NB4 (cell line): ENCODE measurements at regions not wholly inside any gene's neighbourhood (a gene's known extent, or its start where the extent isn't known, plus 50 kb on each side); places are given as distances from the start of the nearest gene placed in this dataset.
"Not testable (repeated sequence)": the region's sequence is repeated elsewhere in the genome, so short reads cannot be mapped to it uniquely, and the experiment has no call there.

ENCODE experiments used
- DNase-seq: peaks from one replicate; pipeline ENCODE4 v3.0.0; 2010; ENCODE audit warnings: low read depth
- H3K4me3 ChIP-seq: one replicate; pipeline ENCODE4 v1.5.1; 2011; ENCODE audit warnings: mild to moderate bottlenecking, low read depth, low read length, moderate library complexity
- MYC ChIP-seq: IDR thresholded peaks from 2 replicates; pipeline ENCODE4 v1.6.1; 2011; ENCODE audit warnings: low read depth, low read length
- POLR2A ChIP-seq: IDR thresholded peaks from 2 replicates; pipeline ENCODE4 v1.6.1; 2011; ENCODE audit warnings: mild to moderate bottlenecking; ENCODE audit not compliant: insufficient read length; ENCODE audit errors: extremely low read depth
- TF ChIP-seq, protein P1 (sequence below): IDR thresholded peaks from one replicate; pipeline ENCODE4 v1.5.1; 2012; ENCODE audit warnings: low read depth, low read length
- TF ChIP-seq, protein P2 (sequence below): IDR thresholded peaks from 2 replicates; pipeline ENCODE4 v1.6.1; 2011; ENCODE audit warnings: low read depth, low read length

DNA sequence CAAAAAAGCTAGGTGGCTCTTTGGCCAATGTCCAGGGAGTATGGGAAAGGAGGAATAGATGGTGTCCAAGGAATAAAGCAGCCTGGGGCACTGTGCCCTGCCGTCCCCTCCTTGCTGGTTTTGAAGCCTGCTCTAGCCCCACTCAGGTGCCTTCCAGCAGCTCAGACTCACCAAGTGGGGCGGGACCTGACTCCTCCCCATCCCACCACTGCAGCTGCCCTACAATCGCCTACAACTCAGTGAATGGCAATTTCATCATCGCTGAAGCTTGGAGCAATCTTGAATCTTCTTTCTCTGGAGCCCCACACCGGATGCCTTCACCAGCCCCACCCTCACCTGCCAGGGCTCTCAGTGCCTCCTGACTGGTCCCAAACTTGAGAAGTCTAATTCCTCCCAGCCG lies 56.4 kb upstream of the NXT1 start:
- TF ChIP-seq, protein P1, sequence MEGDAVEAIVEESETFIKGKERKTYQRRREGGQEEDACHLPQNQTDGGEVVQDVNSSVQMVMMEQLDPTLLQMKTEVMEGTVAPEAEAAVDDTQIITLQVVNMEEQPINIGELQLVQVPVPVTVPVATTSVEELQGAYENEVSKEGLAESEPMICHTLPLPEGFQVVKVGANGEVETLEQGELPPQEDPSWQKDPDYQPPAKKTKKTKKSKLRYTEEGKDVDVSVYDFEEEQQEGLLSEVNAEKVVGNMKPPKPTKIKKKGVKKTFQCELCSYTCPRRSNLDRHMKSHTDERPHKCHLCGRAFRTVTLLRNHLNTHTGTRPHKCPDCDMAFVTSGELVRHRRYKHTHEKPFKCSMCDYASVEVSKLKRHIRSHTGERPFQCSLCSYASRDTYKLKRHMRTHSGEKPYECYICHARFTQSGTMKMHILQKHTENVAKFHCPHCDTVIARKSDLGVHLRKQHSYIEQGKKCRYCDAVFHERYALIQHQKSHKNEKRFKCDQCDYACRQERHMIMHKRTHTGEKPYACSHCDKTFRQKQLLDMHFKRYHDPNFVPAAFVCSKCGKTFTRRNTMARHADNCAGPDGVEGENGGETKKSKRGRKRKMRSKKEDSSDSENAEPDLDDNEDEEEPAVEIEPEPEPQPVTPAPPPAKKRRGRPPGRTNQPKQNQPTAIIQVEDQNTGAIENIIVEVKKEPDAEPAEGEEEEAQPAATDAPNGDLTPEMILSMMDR = no peak
- TF ChIP-seq MYC = no peak
- TF ChIP-seq, protein P2, sequence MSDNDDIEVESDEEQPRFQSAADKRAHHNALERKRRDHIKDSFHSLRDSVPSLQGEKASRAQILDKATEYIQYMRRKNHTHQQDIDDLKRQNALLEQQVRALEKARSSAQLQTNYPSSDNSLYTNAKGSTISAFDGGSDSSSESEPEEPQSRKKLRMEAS = no peak
- TF ChIP-seq POLR2A = no peak
- no peak overlapping the region for H3K4me3 ChIP-seq
- DNase-seq = no peak

DNA sequence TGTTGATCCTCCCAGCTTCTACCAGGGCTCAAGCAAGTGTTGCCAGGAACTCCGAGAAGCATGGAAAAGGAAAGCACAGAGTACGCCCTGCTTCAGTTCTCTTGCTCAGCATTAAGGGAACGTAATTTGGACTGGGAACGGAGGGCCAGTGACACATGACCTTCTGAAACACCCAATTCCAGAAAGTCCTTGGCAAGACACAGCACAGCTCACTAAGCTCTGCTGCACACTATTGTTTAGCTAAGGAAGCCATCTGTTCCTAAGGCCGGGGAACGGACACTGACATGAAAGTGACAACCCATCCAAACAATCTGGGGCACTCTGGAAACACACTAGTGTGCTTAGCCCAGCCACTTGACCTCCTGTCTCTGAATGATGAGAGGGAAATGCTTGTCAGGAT lies 56.9 kb upstream of the NXT1 start:
- no peak overlapping the region for H3K4me3 ChIP-seq
- no peak for TF ChIP-seq POLR2A
- TF ChIP-seq, protein P2 = no peak
- TF ChIP-seq, protein P1 = no peak
- no peak for TF ChIP-seq MYC
- no peak for DNase-seq

DNA sequence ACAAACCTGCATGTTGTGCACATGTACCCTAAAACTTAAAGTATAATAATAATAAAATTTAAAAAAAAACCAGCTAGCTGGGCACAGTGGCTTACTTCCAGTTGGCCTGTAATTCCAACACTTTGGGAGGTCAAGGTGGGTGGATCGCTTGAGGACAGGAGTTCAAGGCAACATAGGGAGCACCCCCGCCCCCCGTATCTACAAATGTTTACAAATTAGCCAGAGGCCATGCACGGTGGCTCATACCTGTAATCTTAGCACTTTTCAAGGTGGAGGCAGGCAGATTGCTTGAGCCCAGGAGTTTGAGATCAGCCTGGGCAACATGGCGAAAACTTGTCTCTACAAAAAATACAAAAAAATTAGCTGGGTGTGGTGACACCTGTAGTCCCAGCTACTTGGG lies 58.3 kb upstream of the NXT1 start:
- not testable (repeated sequence) for H3K4me3 ChIP-seq, DNase-seq

DNA sequence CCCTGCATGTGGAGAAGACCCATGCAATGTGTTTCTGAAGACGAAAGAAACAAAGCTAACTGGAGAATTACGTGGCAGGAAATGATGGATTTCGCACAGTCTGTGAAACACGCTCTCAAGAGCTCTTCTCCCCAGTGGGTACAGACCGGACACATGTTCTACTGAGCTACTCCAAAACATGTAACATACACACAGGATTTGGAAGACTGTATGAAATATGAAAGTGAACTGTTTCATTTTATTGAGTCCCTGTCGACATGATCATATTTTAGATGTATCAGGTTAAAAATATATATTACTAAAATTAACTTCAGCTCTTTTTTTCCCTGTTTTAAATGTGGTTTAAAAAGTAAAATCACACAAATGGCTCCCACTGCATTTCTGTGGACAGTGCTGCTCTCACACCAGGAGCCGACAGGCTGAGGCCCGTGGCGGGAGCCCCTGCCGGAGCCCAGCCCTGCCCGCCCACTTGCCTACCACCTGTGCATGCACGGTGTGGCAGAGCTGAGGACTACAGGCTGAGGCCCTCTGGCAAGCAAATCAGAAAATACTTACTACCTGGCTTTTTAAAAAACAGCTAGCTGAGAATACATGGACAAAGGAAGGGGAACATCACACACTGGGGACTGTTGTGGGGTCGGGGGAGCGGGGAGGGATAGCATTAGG lies 58.9 kb upstream of the NXT1 start:
- no peak overlapping the region for H3K4me3 ChIP-seq
- TF ChIP-seq MYC (no peak), POLR2A (no peak)
- TF ChIP-seq, protein P2 = no peak
- TF ChIP-seq, protein P1 = no peak
- no peak for DNase-seq

DNA sequence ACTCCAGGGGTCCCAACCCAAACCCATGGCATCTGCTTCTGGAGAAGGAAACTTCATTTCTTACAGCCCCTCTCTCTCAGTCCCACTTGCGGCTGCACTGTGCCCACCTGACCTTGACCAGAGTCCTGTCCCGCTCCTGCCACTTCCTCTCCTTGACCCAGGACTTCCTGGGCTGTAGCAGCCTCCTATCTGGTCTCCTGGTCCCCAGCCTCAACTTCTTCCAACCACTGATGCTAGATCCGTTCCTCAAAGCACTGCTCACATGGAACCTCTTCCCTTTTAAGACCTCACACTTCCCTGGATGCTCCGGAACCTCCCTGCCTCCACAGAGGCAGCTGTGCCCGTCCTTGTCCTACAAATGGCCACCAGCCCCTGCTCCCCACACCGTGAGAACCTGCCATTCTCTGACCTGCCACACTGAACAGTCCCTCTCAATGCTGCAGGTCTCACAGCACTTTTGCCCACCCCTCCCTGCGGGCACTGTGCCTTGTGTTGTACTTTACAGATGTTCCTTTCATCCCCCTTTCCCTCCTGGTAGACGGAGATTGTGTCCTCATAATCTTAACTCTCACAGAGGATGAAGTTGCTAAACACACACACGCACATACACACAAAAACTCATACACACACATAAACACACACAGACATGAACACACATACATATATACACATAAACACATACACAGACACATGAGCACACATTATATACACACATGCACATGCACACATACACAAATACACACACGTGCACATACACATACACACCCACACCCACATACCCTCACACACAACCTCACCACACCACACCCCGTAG lies 59.6 kb upstream of the NXT1 start:
- TF ChIP-seq MYC (no peak), POLR2A (no peak)
- TF ChIP-seq, protein P2 = no peak
- TF ChIP-seq, protein P1 = no peak
- no peak for DNase-seq
- no peak overlapping the region for H3K4me3 ChIP-seq

DNA sequence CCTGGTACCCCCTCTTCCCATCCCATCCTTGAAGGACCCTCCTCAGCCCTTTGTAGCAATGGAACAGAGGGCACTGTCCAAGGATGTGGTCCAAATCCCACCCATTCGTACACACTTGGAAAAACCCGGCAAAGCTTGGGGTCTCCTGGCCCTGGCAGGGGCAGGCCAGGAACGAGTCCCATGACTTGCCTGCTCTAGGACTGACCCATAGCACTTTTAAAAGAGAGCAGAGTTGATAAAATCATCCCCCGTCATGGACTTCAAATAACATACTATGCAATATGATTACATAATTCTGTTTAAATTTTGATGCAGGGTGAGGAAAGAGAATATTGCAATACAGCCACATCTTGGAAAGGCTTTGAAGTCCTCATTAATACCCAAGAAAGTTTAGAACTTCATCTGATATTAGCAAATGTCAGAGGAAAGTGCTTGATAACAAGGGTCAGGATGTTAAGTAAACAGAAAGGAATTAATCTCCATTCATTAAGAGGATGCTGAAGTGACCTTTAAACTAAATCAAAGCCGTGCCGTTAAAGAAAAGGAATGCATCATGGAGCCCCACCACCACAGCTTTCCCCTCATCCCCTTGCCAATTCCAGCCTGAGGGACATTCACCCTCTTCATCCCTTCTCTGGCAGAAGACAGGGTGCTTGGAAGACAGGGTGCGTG lies 60.7 kb upstream of the NXT1 start:
- H3K4me3 ChIP-seq = no peak overlapping the region
- DNase-seq = no peak

More for the DNA sequence above, 60.7 kb upstream of the NXT1 start:
- TF ChIP-seq, protein P1 = no peak
- no peak for TF ChIP-seq MYC
- TF ChIP-seq POLR2A = no peak
- TF ChIP-seq, protein P2 = no peak
